GM12864 (cell line): ENCODE measurements at regions not wholly inside any gene's neighbourhood (a gene's known extent, or its start where the extent isn't known, plus 50 kb on each side); places are given as distances from the start of the nearest gene placed in this dataset.
"Not testable (repeated sequence)": the region's sequence is repeated elsewhere in the genome, so short reads cannot be mapped to it uniquely, and the experiment has no call there.

Experiments used
- DNase-seq: peaks from one replicate; pipeline ENCODE4 v3.0.0-alpha.2; 2011; ENCODE audit warnings: low read depth
- H3K4me3 ChIP-seq: 2 replicates; pipeline ENCODE4 v1.5.1; 2011; ENCODE audit warnings: mild to moderate bottlenecking, low read depth, low read length, control low read depth
- TF ChIP-seq, protein P1 (sequence below): IDR thresholded peaks from 2 replicates; pipeline ENCODE4 v1.5.1; 2011; ENCODE audit warnings: low read depth, mild to moderate bottlenecking, moderate library complexity, low read length, control low read depth, inconsistent platforms; ENCODE audit errors: missing control alignments

GRCh38 chr15:34528055-34528754 lies 55.2 kb downstream of the GOLGA8B start:
- H3K4me3 ChIP-seq, DNase-seq: not testable (repeated sequence)

- DNase-seq, H3K4me3 ChIP-seq: not testable (repeated sequence)
Observed at GRCh38 chr15:34527641-34528040, 55.8 kb downstream of the GOLGA8B start.

DNA sequence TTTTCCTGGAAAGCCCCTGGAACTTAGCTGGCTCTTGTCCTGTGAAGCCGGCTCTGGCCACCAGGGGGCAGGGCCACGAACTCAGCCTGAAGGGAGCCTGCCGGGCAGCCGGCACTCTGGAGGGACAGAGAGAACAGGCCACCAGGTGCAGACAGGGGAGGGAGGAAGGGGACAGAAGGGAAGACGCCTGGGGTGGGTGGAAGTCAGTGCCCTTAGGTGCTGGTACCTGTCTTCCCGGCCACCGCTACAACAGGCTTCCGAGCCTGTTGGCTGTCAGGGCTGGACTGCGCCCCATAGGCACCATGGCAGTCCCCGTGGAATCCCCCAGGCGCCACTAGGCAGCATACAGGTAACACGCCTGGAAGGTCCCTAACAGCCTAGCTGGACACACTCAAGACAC lies 59.6 kb downstream of the GOLGA8B start:
- H3K4me3 ChIP-seq, DNase-seq: not testable (repeated sequence)

- not testable (repeated sequence) for H3K4me3 ChIP-seq, DNase-seq
Observed at GRCh38 chr15:34522601-34523000, 60.9 kb downstream of the GOLGA8B start.

DNA sequence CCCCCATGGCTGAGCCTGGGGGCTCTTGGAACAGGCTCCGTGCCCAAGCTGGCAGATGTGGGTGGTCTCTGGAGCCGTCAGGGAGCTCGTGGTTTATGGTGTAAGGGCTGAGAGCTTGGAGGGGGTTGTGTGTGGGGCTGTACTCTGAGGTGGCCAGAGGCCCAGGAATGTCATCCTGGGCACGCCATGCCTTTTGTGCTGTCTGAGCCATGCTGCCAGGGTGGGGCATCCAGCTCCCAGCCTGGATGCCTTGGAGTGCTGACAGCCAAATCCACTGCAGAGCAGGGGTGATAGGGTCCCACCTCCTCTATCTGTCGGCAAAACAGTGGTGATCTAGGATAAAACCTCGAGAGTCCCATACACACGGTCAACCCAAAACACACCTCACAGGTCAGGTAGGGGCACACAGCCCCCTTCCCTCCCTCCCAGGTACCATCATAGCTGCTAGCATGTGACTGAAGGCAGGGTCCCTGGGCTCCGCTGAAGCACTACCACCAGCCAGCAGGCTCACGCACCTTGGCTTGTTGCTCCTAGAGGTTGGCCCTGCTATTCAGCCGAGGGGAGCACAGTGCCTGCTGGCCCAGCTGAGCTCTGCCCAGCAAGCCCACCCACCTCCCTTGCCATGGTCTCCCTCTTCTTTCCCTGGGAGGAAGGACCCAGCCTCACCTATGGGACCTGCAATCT lies 61.5 kb downstream of the GOLGA8B start:
- not testable (repeated sequence) for DNase-seq, H3K4me3 ChIP-seq

- DNase-seq: no peak
- no peak overlapping the region for H3K4me3 ChIP-seq
- TF ChIP-seq, protein P1, sequence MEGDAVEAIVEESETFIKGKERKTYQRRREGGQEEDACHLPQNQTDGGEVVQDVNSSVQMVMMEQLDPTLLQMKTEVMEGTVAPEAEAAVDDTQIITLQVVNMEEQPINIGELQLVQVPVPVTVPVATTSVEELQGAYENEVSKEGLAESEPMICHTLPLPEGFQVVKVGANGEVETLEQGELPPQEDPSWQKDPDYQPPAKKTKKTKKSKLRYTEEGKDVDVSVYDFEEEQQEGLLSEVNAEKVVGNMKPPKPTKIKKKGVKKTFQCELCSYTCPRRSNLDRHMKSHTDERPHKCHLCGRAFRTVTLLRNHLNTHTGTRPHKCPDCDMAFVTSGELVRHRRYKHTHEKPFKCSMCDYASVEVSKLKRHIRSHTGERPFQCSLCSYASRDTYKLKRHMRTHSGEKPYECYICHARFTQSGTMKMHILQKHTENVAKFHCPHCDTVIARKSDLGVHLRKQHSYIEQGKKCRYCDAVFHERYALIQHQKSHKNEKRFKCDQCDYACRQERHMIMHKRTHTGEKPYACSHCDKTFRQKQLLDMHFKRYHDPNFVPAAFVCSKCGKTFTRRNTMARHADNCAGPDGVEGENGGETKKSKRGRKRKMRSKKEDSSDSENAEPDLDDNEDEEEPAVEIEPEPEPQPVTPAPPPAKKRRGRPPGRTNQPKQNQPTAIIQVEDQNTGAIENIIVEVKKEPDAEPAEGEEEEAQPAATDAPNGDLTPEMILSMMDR: no peak
Observed at GRCh38 chr15:34520566-34520965, 62.9 kb downstream of the GOLGA8B start.

DNA sequence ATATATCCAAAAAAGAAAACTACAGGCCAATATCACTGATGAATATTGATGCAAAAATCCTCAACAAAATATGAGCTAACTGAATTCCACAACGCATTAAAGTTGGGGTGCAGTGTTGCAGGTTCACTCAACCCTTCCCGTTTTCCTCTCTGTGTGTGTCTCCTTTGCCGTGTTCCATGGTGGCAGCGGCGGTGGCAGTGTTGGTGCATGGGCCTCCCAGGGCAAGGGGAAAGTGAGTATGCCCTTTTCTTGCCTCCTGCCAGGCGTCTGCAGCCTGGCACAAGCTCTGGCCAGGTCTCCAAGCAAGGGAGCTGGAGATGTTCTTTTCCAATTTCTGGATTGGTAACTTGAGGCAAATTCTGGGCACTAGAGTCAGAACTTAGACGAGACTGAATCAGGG lies 63.4 kb downstream of the GOLGA8B start:
- DNase-seq, H3K4me3 ChIP-seq: not testable (repeated sequence)

DNA sequence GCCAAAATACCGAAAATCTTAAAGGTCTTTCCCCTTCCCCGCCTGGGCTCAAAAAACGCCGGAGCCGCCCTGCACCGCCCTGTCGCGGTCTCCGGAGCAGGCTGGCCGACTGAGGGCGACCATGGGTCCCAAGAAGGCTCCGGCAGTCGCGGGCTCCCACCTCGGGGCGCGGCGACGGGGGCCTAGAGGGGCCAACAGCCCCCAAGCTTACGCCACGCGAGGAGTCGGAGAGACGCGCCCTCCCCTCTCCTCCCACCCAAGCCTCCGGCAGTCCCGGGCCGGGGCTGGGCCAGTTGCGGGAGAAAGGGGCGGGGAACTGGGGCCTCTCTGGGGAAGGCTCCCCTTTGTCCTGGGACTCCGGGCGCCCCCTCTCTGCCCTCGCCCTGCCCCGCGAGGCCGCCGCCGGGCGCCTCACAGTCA lies 69.2 kb downstream of the GOLGA8B start:
- H3K4me3 ChIP-seq: peak overlapping the region; percentile 57
- TF ChIP-seq, protein P1: no peak
- DNase-seq: no peak

- TF ChIP-seq, protein P1: no peak
- no peak overlapping the region for H3K4me3 ChIP-seq
- no peak for DNase-seq
Observed at GRCh38 chr15:34512628-34513027, 70.8 kb downstream of the GOLGA8B start.

- TF ChIP-seq, protein P1: no peak
- no peak overlapping the region for H3K4me3 ChIP-seq
- no peak for DNase-seq
Observed at GRCh38 chr15:34501131-34501530, 63.5 kb upstream of the GOLGA8A start.
